B cell (primary cell): ENCODE measurements at regions not wholly inside any gene's neighbourhood (a gene's known extent, or its start where the extent isn't known, plus 50 kb on each side); places are given as distances from the start of the nearest gene placed in this dataset.

Source experiments
- CTCF ChIP-seq: fragments of 200-600 bp; IDR thresholded peaks from one replicate; pipeline ENCODE4 v1.8.0; 2022; ENCODE audit warnings: antibody characterized with exemption, mild to moderate bottlenecking
- EZH2 ChIP-seq: IDR thresholded peaks from 2 replicates; pipeline ENCODE4 v1.6.1; 2012; ENCODE audit warnings: borderline replicate concordance, low read depth, mild to moderate bottlenecking, moderate library complexity, low read length; ENCODE audit not compliant: insufficient read depth, poor library complexity, severe bottlenecking

- no peak for TF ChIP-seq CTCF
- TF ChIP-seq EZH2 = no peak
These were observed 938.6 kb upstream of the AMELY start for GRCh38 chrY:7850191-7850590.
